ENCODE measurements at regions not wholly inside any gene's neighbourhood (a gene's known extent, or its start where the extent isn't known, plus 50 kb on each side); places are given as distances from the start of the nearest gene placed in this dataset.

DNA sequence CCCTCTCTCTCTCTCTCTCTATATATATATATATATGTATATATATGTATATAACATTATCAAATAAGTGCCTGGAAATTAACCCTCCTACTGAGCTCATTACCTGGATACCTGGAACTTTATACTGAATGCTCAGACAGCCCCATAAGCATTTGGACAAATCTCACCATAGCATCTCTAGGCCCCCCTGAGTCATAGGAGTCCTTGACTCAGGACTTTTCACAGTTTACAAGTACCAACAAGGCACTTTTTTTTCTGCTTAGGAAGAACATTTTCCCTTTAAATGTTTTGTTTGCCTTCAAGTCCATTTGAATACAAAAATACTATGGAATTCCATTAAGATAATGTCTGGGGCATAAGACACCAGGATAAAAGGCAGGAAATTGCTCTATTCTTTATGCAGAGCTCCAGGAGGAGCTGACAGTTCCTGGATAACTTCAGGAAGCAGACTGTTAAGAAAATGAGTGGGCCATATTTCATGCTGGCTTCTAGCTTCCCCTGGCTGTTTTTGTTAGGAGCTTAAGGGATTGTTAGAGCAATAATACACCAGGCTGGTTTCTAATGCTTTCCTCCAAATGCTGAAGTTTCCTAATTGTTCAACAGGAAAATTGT is 171.7 kb upstream of the ASIC2 start:
- no peak for DNase-seq (ENCODE audit: low spot score)
- in situ Hi-C loops (cut with HindIII; ENCODE audit: low sequenced_read_pairs) = no loop called here

DNA sequence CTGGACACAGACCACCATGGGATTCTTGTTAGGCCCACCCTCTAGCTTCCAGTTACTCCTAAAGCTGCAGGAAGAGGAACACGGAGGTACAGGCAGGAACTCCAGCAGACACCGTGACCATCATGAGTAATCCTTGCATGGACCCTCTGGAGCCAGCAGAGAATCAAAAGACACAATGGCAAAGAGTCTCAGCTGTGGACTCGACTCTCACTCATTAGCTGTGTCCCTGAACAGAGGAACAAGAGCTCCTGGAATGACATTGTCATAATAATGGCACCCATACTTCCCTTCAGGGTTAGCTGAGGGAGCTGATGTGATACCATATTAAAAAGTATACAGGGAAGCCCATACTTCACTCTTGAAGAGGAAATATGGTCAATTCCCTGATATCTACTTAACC is 176.3 kb upstream of the ASIC2 start:
- no peak for DNase-seq (ENCODE audit: low spot score)
- in situ Hi-C loops (cut with HindIII; ENCODE audit: low sequenced_read_pairs) = no loop called here

- no peak for DNase-seq (ENCODE audit: low spot score)
- in situ Hi-C loops (cut with HindIII; ENCODE audit: low sequenced_read_pairs) = no loop called here
Observed at GRCh38 chr17:33469911-33470310, 176.8 kb upstream of the ASIC2 start.

- in situ Hi-C loops (cut with HindIII; ENCODE audit: low sequenced_read_pairs) = no loop called here
- DNase-seq (ENCODE audit: low spot score) = no peak
Observed at GRCh38 chr17:33473061-33473460, 180.0 kb upstream of the ASIC2 start.

DNA sequence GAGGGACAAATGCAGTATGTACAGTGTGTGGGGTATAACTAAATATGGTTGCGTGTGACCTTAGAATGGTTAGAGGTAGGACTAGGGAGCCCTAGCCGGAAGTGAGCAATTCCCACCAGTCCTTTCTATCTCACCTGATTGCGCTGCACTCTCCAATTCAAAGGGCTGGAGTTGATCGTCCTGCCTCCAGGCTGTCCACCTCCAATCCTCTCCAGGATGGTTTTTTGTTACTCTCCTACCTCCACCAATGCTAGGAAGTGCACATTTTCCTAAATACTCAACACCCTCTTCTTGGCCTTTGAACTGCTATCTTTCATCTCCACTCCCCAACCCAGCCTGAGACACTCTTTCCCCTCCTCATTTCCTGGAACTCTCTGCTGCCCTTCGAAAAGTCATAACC is 181.7 kb upstream of the ASIC2 start:
- no peak for DNase-seq (ENCODE audit: low spot score)
- in situ Hi-C loops (cut with HindIII; ENCODE audit: low sequenced_read_pairs) = no loop called here

DNA sequence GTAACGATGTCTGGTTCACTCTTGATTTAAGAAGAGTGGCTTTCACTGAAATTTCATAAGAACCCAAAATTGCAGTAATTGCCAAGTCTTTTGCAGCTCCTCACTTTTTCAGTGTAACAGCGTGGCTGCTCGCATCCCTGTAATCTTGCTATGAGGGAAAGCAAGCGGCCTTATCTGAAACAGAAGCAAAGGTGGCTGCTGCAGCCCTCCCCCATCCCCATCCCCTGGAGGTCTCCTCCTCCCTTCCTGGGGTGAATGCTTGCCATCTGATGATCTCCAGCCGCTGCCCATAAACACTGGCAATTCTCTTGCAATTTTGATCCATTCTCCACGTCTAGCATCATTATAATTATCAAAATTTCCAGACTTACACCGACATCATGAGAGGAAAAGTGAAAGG is 182.5 kb upstream of the ASIC2 start:
- DNase-seq (ENCODE audit: low spot score) = no peak
- in situ Hi-C loops (cut with HindIII; ENCODE audit: low sequenced_read_pairs) = no loop called here

- DNase-seq (ENCODE audit: low spot score) = no peak
- in situ Hi-C loops (cut with HindIII; ENCODE audit: low sequenced_read_pairs) = no loop called here
Observed at GRCh38 chr17:33481652-33482051, 188.6 kb upstream of the ASIC2 start.

- in situ Hi-C loops (cut with HindIII; ENCODE audit: low sequenced_read_pairs) = no loop called here
- peak; percentile 51 for DNase-seq (ENCODE audit: low spot score)
Observed at GRCh38 chr17:33482636-33483035, 189.5 kb upstream of the ASIC2 start.

GRCh38 chr17:33484559-33484958 is 191.5 kb upstream of the ASIC2 start:
- in situ Hi-C loops (cut with HindIII; ENCODE audit: low sequenced_read_pairs) = no loop called here
- no peak for DNase-seq (ENCODE audit: low spot score)

DNA sequence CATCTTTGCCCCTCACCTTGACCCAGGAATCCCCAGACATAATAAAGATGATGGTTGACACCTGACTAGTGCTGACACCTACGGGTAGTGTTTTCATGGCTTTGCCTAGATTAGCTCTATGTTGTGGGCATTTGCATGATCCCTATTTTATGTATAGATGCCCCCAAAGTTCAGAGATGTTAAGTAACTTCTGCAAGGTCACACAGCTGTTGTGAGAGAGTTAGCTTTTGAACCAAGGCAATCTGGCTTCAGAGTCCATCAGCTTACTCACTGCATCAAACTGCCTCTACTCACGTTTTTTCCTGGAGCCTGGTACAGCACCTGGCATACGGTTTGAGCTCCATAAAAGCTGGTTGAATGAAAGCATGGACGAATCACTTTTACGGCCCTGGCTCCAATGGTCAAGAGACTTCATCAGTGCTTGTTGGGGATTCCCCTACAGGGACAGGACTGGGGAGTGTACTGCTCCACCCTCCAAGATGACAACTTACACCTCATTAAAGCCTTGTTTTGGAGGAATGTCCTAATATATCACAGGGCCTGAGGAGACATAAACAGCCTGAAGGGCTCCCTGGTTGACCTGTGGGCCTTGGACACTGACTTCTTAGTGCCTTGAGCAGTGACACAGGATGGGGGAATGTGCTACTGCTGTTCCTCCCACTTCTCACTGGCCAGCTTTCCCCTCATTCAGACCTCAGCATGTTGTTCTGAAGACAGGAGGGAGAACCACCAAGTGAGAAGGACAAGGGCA is 193.2 kb upstream of the ASIC2 start:
- DNase-seq (ENCODE audit: low spot score) = no peak
- in situ Hi-C loops (cut with HindIII; ENCODE audit: low sequenced_read_pairs) = no loop called here

- no peak for DNase-seq (ENCODE audit: low spot score)
- in situ Hi-C loops (cut with HindIII; ENCODE audit: low sequenced_read_pairs) = no loop called here
Observed at GRCh38 chr17:33487187-33487879, 194.2 kb upstream of the ASIC2 start.

- in situ Hi-C loops (cut with HindIII; ENCODE audit: low sequenced_read_pairs) = no loop called here
- DNase-seq (ENCODE audit: low spot score) = no peak
Observed at GRCh38 chr17:33491871-33492481, 198.9 kb upstream of the ASIC2 start.

DNA sequence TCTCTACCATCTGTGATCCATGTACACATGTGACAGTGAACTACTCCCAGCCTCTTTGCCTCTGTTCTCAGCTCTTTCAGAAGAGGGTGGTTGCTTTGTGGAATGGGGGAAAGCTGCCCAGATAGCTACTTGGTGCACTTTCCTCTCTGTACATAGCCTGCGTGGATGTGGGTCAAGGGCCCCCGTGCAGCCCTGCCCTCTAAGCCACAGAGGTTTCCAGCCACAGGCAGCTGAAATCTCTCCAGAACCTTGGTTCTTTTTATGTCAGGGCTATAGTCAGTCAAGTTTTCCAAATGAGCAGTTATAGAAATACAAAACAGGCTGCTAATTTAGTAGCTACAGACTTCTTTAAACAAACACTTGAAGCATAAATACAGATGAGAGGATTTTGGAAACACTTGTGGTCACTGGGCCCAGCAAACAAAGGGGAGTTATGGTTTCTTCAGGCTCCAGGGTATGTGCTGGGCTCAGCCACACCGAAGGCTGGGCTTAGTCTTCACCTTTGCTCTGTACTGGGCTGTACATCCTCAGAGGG is 199.7 kb upstream of the ASIC2 start:
- in situ Hi-C loops (cut with HindIII; ENCODE audit: low sequenced_read_pairs) = no loop called here
- DNase-seq (ENCODE audit: low spot score) = no peak

DNA sequence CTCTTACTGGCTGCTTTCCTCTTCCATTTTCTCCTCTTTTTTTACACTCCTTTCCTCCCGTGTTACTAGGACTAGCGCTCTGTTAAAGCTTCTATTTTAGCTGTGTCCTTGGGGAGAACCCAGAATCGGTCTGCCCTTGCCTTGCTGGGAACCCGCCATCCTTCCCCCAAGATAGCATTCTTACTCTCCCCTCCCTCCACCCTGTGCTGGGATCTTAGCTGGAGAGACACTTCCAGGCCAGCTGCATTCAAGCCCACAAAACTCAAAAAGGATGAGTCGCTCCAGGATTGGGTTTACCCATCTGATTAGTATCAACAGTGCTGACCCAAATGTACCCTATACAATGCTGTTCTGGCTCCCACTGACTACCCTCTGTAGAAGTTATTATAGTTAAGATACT is 200.5 kb upstream of the ASIC2 start:
- in situ Hi-C loops (cut with HindIII; ENCODE audit: low sequenced_read_pairs) = no loop called here
- no peak for DNase-seq (ENCODE audit: low spot score)

DNA sequence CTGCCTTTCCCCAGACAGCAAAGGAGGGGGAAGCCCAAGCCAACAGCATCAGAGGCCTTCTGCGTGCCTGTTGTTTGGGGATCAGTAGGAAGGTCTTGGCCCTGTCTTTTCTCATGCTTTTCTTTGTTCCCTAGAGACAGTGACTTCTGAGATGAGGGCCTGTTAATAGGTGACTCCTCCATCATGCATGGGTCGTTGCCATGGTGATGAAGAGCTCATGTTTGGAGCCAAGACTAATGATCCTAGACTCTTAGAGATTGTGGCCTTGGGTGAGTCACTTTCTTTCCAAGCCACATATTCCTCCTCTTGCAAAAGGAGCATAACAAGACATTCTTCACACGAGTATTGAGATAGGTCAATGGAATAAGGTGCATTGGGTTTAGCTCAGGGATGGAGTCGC is 201.1 kb upstream of the ASIC2 start:
- DNase-seq (ENCODE audit: low spot score) = no peak
- in situ Hi-C loops (cut with HindIII; ENCODE audit: low sequenced_read_pairs) = no loop called here

DNA sequence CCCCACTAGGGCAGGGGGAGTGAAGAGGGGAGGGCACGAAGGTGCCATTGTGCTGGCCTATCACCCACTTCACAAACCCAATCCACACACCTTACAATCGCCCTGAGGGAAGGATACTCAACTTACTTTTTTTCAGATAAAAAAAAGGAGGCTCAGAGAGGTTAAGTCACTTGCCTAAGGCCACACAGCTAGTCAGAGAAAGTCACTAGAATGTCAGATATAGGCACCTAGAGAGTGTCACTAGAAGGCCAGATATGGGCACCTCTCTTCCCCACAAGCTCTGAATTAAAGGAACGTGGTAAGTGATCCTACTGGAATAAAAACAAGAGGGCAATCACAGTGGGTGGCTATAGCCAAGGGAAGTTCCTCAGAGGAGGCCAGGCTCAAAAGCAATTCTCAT is 204.5 kb upstream of the ASIC2 start:
- in situ Hi-C loops (cut with HindIII; ENCODE audit: low sequenced_read_pairs) = no loop called here

DNA sequence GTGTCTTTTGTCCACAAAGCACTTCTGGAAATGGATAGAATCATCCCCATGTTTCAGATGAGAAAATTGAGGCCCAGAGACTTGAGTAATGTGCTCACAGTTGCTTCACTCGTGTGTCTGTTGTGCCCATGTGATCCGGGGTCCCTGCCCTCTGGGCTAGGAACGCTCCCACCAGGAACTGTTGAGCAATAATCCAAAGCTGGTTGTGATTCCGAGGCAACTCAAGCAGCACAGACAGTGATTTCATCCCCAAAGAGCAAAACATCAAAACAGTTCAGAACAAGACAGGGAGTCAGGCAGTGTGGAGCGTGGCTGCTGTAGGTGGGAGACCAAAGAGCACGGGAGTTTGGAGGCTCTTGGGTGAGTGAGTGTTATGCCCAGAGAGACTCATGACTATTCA is 205.0 kb upstream of the ASIC2 start:
- in situ Hi-C loops (cut with HindIII; ENCODE audit: low sequenced_read_pairs) = no loop called here
- DNase-seq (ENCODE audit: low spot score) = no peak

More for the DNA sequence above, 204.5 kb upstream of the ASIC2 start:
- no peak for DNase-seq (ENCODE audit: low spot score)

DNA sequence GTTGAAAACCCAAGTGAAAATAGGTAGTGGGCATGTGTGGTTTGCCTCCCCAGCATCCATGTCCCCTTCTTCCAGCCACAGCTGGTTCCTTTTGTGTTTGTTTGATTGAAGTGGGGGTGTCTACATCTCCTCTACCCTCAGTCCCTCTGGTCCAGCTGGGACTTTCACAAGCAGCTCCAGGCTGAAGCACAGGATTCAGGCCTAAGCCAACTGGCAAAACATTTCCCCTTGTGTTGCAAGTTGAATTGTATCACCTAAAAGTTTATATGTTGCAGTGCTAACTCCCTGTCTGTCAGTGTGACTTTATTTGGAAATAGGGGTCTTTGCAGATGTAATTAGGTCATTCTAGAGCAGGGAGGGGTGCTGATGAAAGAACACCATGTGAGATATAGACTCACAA is 205.9 kb upstream of the ASIC2 start:
- DNase-seq (ENCODE audit: low spot score) = no peak
- in situ Hi-C loops (cut with HindIII; ENCODE audit: low sequenced_read_pairs) = no loop called here

DNA sequence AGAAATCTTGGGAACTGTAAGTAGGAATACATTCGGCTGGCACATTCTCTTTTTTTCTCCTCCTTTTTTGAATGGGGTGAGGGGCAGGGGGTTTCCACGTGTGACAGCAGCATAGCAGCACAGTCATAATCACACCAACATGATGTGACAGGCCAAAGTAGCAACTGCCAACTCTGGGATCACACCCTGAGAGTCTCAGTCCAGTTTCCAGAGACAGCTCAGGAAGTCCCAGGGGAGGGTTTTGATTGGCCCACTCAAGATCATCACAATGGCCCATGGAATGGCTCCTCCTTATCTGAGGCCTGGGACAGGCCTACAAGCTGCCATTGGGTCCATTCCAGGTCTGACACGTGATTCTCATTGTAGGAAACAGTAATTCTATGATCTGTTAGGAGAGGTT is 207.1 kb upstream of the ASIC2 start:
- in situ Hi-C loops (cut with HindIII; ENCODE audit: low sequenced_read_pairs) = no loop called here
- DNase-seq (ENCODE audit: low spot score) = no peak

DNA sequence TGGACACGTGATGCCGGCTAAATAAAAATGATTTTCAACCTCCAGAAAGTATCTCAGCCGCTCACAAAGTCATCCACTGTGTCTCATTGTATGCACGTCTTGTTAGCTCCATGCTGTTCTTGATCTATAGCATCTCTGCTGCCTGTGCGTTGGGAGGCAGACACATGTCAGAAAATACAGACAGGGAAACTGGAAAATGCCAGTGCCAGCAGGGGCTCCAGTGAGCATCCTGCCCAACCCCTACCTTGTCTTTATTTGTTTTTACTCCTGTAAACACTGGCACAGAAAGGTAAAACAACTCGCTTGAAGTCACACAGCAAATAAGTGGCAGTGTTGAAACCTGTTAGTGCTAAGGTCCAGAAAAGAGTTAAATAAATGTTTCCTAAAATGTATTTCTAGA is 208.1 kb upstream of the ASIC2 start:
- DNase-seq (ENCODE audit: low spot score) = no peak
- in situ Hi-C loops (cut with HindIII; ENCODE audit: low sequenced_read_pairs) = no loop called here

Measured in G401 (cell line).